Activated T-helper 1 cell treated with anti-CD3 and anti-CD28 coated beads, Interleukin-12 subunit alpha, Interleukin-12 subunit beta, Interleukin-2, Interleukin-4 antibody, amounts not matched to agents 30 ng/mL and 10 ng/mL and 1 ng/mL, durations not matched to agents 14 hours and 24 hours and 36 hours (primary cell): ENCODE measurements at regions not wholly inside any gene's neighbourhood (a gene's known extent, or its start where the extent isn't known, plus 50 kb on each side); places are given as distances from the start of the nearest gene placed in this dataset.
"Not testable (repeated sequence)": the region's sequence is repeated elsewhere in the genome, so short reads cannot be mapped to it uniquely, and the experiment has no call there.

Source experiments
- DNase-seq: peaks from one replicate; pipeline ENCODE4 v3.0.0; 2021; ENCODE audit warnings: low spot score
- H3K27ac Mint-ChIP-seq: one replicate; pipeline ENCODE4 v1.8.0; 2021; ENCODE audit warnings: mild to moderate bottlenecking, mixed read lengths
- H3K27me3 Mint-ChIP-seq: one replicate; pipeline ENCODE4 v1.8.0; 2022; ENCODE audit warnings: mild to moderate bottlenecking, moderate library complexity, mixed read lengths; ENCODE audit not compliant: insufficient read depth
- H3K36me3 Mint-ChIP-seq: one replicate; pipeline ENCODE4 v1.8.0; 2021; ENCODE audit warnings: low read depth, mixed read lengths
- H3K4me1 Mint-ChIP-seq: one replicate; pipeline ENCODE4 v1.8.0; 2021; ENCODE audit warnings: low read depth, mixed read lengths
- H3K4me3 Mint-ChIP-seq: one replicate; pipeline ENCODE4 v1.8.0; 2021; ENCODE audit warnings: mild to moderate bottlenecking, moderate library complexity, mixed read lengths
- H3K9me3 Mint-ChIP-seq: one replicate; pipeline ENCODE4 v1.8.0; 2021; ENCODE audit warnings: mixed read lengths
- intact Hi-C: fragments of 100-400 bp; cut with micrococcal nuclease; formaldehyde crosslinking; loops from one replicate; pipeline ENCODE4 v1.15.1; 2024

DNA sequence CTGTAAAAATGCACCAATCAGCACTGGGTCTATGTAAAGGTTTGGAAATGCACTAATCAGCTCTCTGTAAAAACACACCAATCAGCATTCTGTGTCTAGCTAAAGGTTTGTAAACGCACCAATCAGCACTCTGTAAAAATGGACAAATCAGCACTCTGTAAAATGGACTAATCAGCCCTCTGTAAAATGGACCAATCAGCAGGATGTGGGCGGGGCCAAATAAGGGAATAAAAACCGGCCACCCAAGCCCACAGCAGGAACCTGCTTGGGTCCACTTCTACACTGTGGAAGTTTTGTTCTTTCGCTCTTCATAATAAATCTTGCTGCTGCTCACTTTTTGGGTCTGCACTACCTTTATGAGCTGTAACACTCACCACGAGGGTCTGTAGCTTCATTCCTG is 101.0 kb downstream of the SMC2 start:
- H3K9me3 Mint-ChIP-seq, H3K27ac Mint-ChIP-seq, intact Hi-C loops, H3K36me3 Mint-ChIP-seq, DNase-seq, H3K4me1 Mint-ChIP-seq, H3K4me3 Mint-ChIP-seq, H3K27me3 Mint-ChIP-seq: not testable (repeated sequence)

DNA sequence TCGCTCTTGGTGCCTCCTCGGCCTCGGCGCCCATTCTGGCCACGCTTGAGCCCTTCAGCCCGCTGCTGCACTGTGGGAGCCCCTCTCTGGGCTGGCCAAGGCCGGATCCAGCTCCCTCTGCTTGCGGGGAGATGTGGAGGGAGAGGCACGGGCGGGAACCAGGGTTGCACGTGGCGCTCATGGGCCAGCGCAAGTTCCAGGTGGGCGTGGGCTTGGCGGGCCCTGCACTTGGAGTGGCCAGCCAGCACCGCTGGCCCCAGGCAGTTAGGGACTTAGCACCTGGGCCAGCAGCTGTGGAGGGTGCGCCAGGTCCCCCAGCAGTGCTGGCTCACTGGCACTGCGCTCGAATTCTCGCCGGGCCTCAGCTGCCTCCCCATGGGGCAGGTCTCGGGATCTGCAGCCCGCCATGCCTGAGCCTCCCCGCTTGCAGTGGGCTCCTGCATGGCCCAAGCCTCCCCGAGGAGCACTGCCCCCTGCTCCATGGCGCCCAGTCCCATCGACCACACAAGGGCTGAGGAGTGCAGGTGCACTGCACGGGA is 106.4 kb downstream of the SMC2 start:
- H3K36me3 Mint-ChIP-seq, result no peaks in the 10 kb centered on the region
- H3K4me1 Mint-ChIP-seq, result no peaks in the 10 kb centered on the region
- H3K4me3 Mint-ChIP-seq, result no peak overlapping the region
- DNase-seq, result no peak
- no peak overlapping the region for H3K27ac Mint-ChIP-seq
- intact Hi-C loops, result no loop called here
- no peaks in the 10 kb centered on the region for H3K9me3 Mint-ChIP-seq
- peaks cover 2% of the 10 kb centered on the region for H3K27me3 Mint-ChIP-seq

GRCh38 chr9:104206766-104207165 is 112.7 kb downstream of the SMC2 start:
- no peak overlapping the region for H3K27ac Mint-ChIP-seq
- no peaks in the 10 kb centered on the region for H3K9me3 Mint-ChIP-seq
- no peaks in the 10 kb centered on the region for H3K27me3 Mint-ChIP-seq
- DNase-seq, result no peak
- no peaks in the 10 kb centered on the region for H3K36me3 Mint-ChIP-seq
- H3K4me3 Mint-ChIP-seq, result no peak overlapping the region
- intact Hi-C loops, result no loop called here
- H3K4me1 Mint-ChIP-seq, result no peaks in the 10 kb centered on the region

DNA sequence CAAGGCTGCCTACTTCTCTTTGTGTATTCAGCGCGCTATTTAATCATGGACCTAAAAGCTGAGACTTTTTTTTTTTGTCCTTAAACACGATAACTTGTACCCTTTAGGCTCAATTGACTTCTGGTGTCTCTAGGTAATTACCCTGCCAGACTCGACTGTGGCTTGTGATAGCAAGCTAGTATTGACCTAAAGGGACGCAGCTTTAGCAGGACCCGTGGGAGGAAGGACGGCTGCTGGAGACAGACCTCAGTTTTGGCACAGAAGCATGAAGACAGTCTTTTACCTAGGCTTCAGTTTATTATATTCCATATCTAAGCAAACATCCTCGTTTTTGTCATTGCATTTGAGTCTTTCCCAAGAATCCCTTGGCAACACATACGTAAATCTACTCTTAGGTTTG is 115.3 kb downstream of the SMC2 start:
- H3K9me3 Mint-ChIP-seq, result no peaks in the 10 kb centered on the region
- no peak for DNase-seq
- H3K27me3 Mint-ChIP-seq, result no peaks in the 10 kb centered on the region

DNA sequence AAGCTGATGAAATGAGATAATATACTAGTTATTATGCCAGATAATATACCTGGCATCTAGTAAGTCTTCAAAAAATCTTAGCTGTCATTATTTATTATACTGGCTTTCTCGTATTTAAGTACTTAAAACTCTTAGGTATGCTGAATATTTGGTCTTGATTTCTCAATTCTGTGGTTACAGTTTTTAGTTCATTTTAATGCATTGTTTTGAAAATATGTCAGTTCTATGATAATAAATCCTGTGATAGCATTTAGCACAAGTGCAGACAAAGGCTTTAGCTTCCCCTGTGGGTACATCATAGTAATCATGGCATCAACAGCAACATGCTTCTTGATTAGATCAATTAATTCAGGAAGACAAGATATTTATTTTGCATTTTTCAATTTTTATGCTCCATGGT is 133.0 kb downstream of the SMC2 start:
- DNase-seq, result no peak

More for the DNA sequence above, 115.3 kb downstream of the SMC2 start:
- no peaks in the 10 kb centered on the region for H3K36me3 Mint-ChIP-seq
- no peak overlapping the region for H3K4me3 Mint-ChIP-seq
- intact Hi-C loops, result no loop called here
- no peak overlapping the region for H3K27ac Mint-ChIP-seq
- H3K4me1 Mint-ChIP-seq, result no peaks in the 10 kb centered on the region

DNA sequence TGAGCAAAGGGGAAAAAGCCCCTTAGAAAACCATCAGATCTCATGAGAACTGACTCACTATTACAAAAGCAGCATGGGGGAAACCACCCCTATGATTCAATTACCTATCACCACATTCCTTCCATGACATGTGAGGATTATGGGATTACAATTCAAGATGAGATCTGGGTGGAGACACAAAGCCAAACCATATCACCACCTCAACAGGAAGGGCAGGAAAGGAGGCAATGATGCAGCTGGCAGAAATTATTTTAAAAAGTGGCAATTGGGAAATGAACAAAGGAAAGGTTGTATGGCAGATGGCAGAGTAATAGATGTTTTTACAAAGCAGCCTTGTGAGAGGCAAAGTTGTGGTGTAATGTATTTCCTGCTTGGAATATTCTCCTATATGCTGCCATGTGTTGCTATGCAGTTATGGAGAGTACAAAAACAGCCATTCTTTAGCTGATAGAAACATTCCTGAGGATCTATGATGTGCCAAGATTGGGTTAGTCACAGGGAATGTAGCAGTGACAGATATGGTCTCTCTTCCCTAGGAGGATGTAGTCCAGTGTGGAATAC is 138.8 kb downstream of the SMC2 start:
- H3K9me3 Mint-ChIP-seq, result no peaks in the 10 kb centered on the region
- no peaks in the 10 kb centered on the region for H3K36me3 Mint-ChIP-seq
- H3K27ac Mint-ChIP-seq, result no peak overlapping the region
- no peaks in the 10 kb centered on the region for H3K27me3 Mint-ChIP-seq
- no peak for DNase-seq
- no peaks in the 10 kb centered on the region for H3K4me1 Mint-ChIP-seq
- no peak overlapping the region for H3K4me3 Mint-ChIP-seq
- intact Hi-C loops, result no loop called here

More for the DNA sequence above, 133.0 kb downstream of the SMC2 start:
- Mint-ChIP-seq H3K27me3 (no peaks in the 10 kb centered on the region), H3K4me1 (no peaks in the 10 kb centered on the region), H3K27ac (no peak overlapping the region), H3K9me3 (no peaks in the 10 kb centered on the region), H3K4me3 (no peak overlapping the region), H3K36me3 (no peaks in the 10 kb centered on the region)
- intact Hi-C loops, result no loop called here

DNA sequence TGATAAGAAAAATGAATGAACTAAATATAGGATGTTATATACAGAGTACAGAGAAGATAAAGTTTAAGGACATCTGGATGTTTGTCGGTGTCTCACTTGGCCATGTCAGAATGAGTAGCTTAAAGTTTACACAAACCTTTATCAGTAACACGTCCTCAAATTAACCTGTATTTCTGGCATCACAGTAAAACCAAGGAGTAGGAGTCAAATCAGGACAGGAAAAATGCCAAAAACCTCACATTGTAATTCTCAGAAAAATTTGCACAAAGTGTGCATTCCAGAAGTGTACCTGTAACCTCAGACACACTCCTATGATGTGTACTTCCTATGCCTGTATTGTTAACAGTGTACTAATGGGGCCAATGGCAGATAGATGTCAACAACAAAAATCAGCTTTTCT is 139.3 kb downstream of the SMC2 start:
- H3K9me3 Mint-ChIP-seq, result no peaks in the 10 kb centered on the region
- no peak overlapping the region for H3K27ac Mint-ChIP-seq
- no peaks in the 10 kb centered on the region for H3K36me3 Mint-ChIP-seq
- H3K27me3 Mint-ChIP-seq, result no peaks in the 10 kb centered on the region
- H3K4me1 Mint-ChIP-seq, result no peaks in the 10 kb centered on the region
- intact Hi-C loops, result no loop called here
- DNase-seq, result no peak
- no peak overlapping the region for H3K4me3 Mint-ChIP-seq

DNA sequence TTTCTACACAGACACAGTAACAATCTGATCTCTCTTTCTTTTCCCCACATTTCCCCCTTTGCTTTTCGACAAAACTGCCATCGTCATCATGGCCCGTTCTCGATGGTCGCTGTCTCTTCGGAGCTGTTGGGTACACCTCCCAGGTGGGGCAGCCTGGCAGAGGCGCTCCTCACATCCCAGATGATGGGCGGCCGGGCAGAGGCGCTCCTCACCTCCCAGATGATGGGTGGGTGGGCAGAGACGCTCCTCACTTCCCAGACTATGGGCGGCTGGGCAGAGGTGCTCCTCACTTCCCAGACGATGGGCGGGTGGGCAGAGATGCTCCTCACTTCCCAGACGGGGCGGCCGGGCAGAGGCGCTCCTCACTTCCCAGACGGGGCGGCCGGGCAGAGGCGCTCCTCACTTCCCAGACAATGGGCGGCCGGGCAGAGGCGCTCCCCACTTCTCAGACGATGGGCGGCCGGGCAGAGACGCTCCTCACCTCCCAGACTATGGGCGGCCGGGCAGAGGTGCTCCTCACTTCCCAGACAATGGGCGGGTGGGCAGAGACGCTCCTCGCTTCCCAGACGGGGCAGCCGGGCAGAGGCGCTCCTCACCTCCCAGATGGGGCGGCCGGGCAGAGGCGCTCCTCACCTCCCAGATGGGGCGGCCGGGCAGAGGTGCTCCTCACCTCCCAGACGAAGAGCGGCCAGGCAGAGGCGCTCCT is 140.7 kb downstream of the SMC2 start:
- H3K36me3 Mint-ChIP-seq, DNase-seq, H3K4me1 Mint-ChIP-seq, H3K27me3 Mint-ChIP-seq, H3K9me3 Mint-ChIP-seq, H3K27ac Mint-ChIP-seq, H3K4me3 Mint-ChIP-seq, intact Hi-C loops: not testable (repeated sequence)

- H3K4me1 Mint-ChIP-seq, H3K9me3 Mint-ChIP-seq, H3K27me3 Mint-ChIP-seq, H3K27ac Mint-ChIP-seq, H3K36me3 Mint-ChIP-seq, DNase-seq, H3K4me3 Mint-ChIP-seq, intact Hi-C loops: not testable (repeated sequence)
These were observed 141.4 kb downstream of the SMC2 start for GRCh38 chr9:104235347-104236120.

GRCh38 chr9:104238668-104239067 is 144.6 kb downstream of the SMC2 start:
- no peak for DNase-seq
- intact Hi-C loops, result no loop called here
- no peak overlapping the region for H3K4me3 Mint-ChIP-seq
- H3K27me3 Mint-ChIP-seq, result no peaks in the 10 kb centered on the region
- no peaks in the 10 kb centered on the region for H3K4me1 Mint-ChIP-seq
- no peaks in the 10 kb centered on the region for H3K9me3 Mint-ChIP-seq
- H3K27ac Mint-ChIP-seq, result no peak overlapping the region
- no peaks in the 10 kb centered on the region for H3K36me3 Mint-ChIP-seq

GRCh38 chr9:104240890-104241289 is 146.8 kb downstream of the SMC2 start:
- H3K4me1 Mint-ChIP-seq, result no peaks in the 10 kb centered on the region
- DNase-seq, result no peak
- H3K4me3 Mint-ChIP-seq, result no peak overlapping the region

GRCh38 chr9:104245925-104246324 is 151.8 kb downstream of the SMC2 start:
- intact Hi-C loops, result no loop called here
- Mint-ChIP-seq H3K4me3 (no peak overlapping the region), H3K36me3 (no peaks in the 10 kb centered on the region), H3K9me3 (no peaks in the 10 kb centered on the region), H3K4me1 (no peaks in the 10 kb centered on the region), H3K27ac (no peak overlapping the region), H3K27me3 (no peaks in the 10 kb centered on the region)
- DNase-seq, result no peak

More at GRCh38 chr9:104240890-104241289, 146.8 kb downstream of the SMC2 start:
- Mint-ChIP-seq H3K36me3 (no peaks in the 10 kb centered on the region), H3K27ac (no peak overlapping the region), H3K9me3 (no peaks in the 10 kb centered on the region), H3K27me3 (no peaks in the 10 kb centered on the region)
- intact Hi-C loops, result no loop called here

- intact Hi-C loops, result no loop called here
- no peak for DNase-seq
- no peaks in the 10 kb centered on the region for H3K36me3 Mint-ChIP-seq
- H3K27ac Mint-ChIP-seq, result no peak overlapping the region
- no peak overlapping the region for H3K4me3 Mint-ChIP-seq
- H3K4me1 Mint-ChIP-seq, result no peaks in the 10 kb centered on the region
- no peaks in the 10 kb centered on the region for H3K27me3 Mint-ChIP-seq
- H3K9me3 Mint-ChIP-seq, result no peaks in the 10 kb centered on the region
These were observed 153.9 kb downstream of the SMC2 start for GRCh38 chr9:104247899-104248460.
